NCI-H446 treated with DMSO at 0.1 percent for 48 hours (cell line): ENCODE measurements at regions not wholly inside any gene's neighbourhood (a gene's known extent, or its start where the extent isn't known, plus 50 kb on each side); places are given as distances from the start of the nearest gene placed in this dataset.
"Not testable (repeated sequence)": the region's sequence is repeated elsewhere in the genome, so short reads cannot be mapped to it uniquely, and the experiment has no call there.

Experiments
- DNase-seq: peaks from one replicate; lab custom pipeline; 2025; lab: John Stamatoyannopoulos, UW

- no peak for DNase-seq
Observed at GRCh38 chr4:100633269-100633668, 115.4 kb upstream of the EMCN start.

- DNase-seq: peak; percentile 92
Observed at GRCh38 chr4:100632163-100632562, 114.3 kb upstream of the EMCN start.

- no peak for DNase-seq
Observed at GRCh38 chr4:100631281-100631968, 113.6 kb upstream of the EMCN start.

GRCh38 chr4:100630341-100630740, 112.5 kb upstream of the EMCN start:
- no peak for DNase-seq

- DNase-seq: no peak
Observed at GRCh38 chr4:100609810-100610209, 92.0 kb upstream of the EMCN start.

GRCh38 chr4:100608651-100609050, 90.8 kb upstream of the EMCN start:
- not testable (repeated sequence) for DNase-seq

GRCh38 chr4:100605144-100605543, 87.3 kb upstream of the EMCN start:
- DNase-seq: no peak

GRCh38 chr4:100593935-100594334, 76.1 kb upstream of the EMCN start:
- no peak for DNase-seq

GRCh38 chr4:100591161-100591876, 73.5 kb upstream of the EMCN start:
- DNase-seq: peak; percentile 75

- no peak for DNase-seq
Observed at GRCh38 chr4:100590325-100590724, 72.5 kb upstream of the EMCN start.

- no peak for DNase-seq
Observed at GRCh38 chr4:100588076-100588475, 70.3 kb upstream of the EMCN start.

- no peak for DNase-seq
Observed at GRCh38 chr4:100582146-100582545, 64.3 kb upstream of the EMCN start.

- peak; percentile 40 for DNase-seq
Observed at GRCh38 chr4:100581337-100581736, 63.5 kb upstream of the EMCN start.

GRCh38 chr4:100576570-100576969, 58.7 kb upstream of the EMCN start:
- no peak for DNase-seq

- no peak for DNase-seq
Observed at GRCh38 chr4:100574607-100575006, 56.8 kb upstream of the EMCN start.

GRCh38 chr4:100569196-100569595, 51.4 kb upstream of the EMCN start:
- DNase-seq: no peak
